IMR-90 (cell line): ENCODE measurements at regions not wholly inside any gene's neighbourhood (a gene's known extent, or its start where the extent isn't known, plus 50 kb on each side); places are given as distances from the start of the nearest gene placed in this dataset.

Experiments
- BHLHE40 ChIP-seq: fragments of 150-350 bp; IDR thresholded peaks from 2 replicates; pipeline ENCODE4 v1.6.1; 2016; ENCODE audit warnings: mild to moderate bottlenecking, low read depth, low read length
- CEBPB ChIP-seq: IDR thresholded peaks from 2 replicates; pipeline ENCODE4 v1.6.1; 2012; ENCODE audit warnings: low read depth, low read length, improper control_type of control experiment
- CTCF ChIP-seq: conservative IDR thresholded peaks from 2 replicates; pipeline ENCODE4 v1.5.1; 2012; ENCODE audit warnings: mild to moderate bottlenecking, low read depth, low read length, improper control_type of control experiment
- ELK1 ChIP-seq: fragments of 150-350 bp; IDR thresholded peaks from 2 replicates; pipeline ENCODE4 v1.6.1; 2016; ENCODE audit warnings: low read depth, mild to moderate bottlenecking, low read length, moderate library complexity, borderline replicate concordance
- FOS ChIP-seq: fragments of 150-350 bp; IDR thresholded peaks from 2 replicates; pipeline ENCODE4 v1.6.1; 2016; ENCODE audit warnings: low read depth, low read length
- NFE2L2 ChIP-seq: fragments of 150-350 bp; IDR thresholded peaks from 2 replicates; pipeline ENCODE4 v1.6.1; 2016; ENCODE audit warnings: low read depth, mild to moderate bottlenecking, low read length
- POLR2A ChIP-seq: IDR thresholded peaks from 2 replicates; pipeline ENCODE4 v1.6.1; 2012; ENCODE audit warnings: mild to moderate bottlenecking, low read depth, low read length
- RCOR1 ChIP-seq: IDR thresholded peaks from 2 replicates; pipeline ENCODE4 v1.6.1; 2012; ENCODE audit warnings: mild to moderate bottlenecking, low read length, improper control_type of control experiment; ENCODE audit not compliant: insufficient replicate concordance
- RFX5 ChIP-seq: IDR thresholded peaks from 2 replicates; pipeline ENCODE4 v1.8.0; 2012; ENCODE audit warnings: low read depth, mild to moderate bottlenecking, low read length, moderate library complexity

GRCh38 chr18:59051470-59052165, 88.1 kb upstream of the SEC11C start:
- TF ChIP-seq POLR2A (no peak), CTCF (no peak), ELK1 (no peak), FOS (no peak), NFE2L2 (no peak), RFX5 (no peak), CEBPB (peak; percentile 22; the same call in 1 of the 2 replicates), BHLHE40 (no peak), RCOR1 (no peak)
